ENCODE measurements at regions not wholly inside any gene's neighbourhood (a gene's known extent, or its start where the extent isn't known, plus 50 kb on each side); places are given as distances from the start of the nearest gene placed in this dataset.
A peak's percentile ranks its signal among the peaks of the same experiment; 100 is the strongest.
"Not testable (repeated sequence)": the region's sequence is repeated elsewhere in the genome, so short reads cannot be mapped to it uniquely, and the experiment has no call there.

DNA sequence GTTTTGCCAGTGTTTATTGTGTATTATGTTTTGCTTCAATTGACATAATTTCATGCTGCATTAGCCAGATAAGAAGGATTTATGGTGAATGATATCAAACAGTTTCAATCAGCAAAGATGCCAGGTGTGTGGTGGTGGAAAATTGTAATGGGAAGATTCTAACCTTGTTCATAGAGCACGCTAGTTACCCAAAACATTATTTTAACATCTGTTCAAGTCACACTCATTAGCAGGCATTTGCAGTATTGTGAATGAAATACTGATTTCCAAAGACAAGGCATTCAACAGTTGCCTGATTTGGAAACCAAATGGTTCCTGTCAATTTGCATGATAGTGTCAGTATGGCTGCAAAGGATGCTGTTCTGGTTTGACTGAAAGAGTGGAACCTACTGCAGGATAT is 129.7 kb downstream of the EPC1 start:
- DNase-seq (ENCODE audit: low read depth in 2 of 2, low spot score in 1 of 2) = no peak

DNA sequence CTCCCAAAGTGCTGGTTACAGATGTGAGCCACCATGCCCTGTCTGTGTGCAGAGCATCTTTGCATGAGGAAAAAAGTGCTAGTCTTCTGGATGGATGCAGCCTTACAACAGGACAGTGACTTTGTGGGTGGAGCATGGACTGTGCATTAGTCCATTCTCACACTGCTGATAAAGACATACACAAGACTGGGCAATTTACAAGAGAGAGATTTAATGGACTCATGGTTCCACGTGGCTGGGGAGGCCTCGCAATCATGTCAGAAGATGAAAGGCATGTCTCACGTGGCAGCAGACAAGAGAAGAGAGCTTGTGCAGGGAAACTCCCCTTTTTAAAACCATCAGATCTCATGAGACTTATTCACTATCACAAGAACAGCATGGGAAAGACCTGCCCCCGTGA is 133.1 kb downstream of the EPC1 start:
- DNase-seq (ENCODE audit: low read depth in 2 of 2, low spot score in 1 of 2) = not testable (repeated sequence)

DNA sequence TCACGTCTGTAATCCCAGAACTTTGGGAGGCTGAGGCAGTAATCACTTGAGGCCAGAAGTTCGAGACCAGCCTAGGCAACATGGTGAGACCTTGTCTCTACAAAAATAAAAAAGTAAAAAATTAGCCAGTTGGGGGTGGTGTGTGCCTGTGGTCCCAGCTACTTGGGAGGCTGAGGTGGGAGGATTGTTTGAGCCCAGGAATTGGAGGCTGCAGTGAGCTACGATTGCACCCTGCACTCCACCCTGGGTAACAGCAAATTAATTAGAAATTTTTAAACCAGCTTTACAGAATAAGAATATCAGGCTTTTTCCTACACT is 136.0 kb downstream of the EPC1 start:
- no peak for DNase-seq (ENCODE audit: low read depth in 2 of 2, low spot score in 1 of 2)

DNA sequence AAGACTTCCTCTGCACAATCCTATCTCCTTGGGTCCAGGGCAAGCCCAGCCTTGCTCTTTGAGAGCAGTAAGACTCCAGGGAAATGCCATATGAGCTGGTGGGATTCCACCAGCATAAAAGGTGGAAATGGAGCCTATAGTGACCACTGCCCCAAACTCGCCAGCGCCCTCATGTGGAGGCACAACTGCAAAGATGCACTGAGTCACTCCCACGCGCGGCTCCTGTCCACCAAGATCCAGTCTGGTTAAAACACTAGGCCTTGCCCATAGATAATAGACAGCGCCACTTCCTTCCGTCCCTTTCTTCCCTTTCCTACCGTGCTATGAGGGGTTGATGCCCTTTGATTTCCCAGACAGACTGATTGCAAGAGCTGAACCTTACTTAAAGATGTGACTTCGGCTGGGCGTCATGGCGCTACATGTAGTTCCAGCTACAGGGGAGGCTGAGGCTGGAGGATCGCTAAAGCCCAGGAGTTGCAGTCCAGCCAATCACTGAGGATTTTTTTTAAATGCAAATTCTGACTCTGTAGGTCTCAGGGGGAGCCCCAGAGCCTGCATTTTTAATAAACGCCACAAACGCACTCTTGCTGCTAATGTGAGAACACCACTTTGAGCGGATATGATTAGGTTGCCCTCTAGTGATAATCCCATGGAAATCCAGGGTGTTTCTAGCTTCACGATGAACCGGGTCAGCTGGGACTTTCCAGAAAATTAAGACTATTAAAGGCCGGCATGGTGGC is 136.5 kb downstream of the EPC1 start:
- no peak for DNase-seq (ENCODE audit: low read depth in 2 of 2, low spot score in 1 of 2)

DNA sequence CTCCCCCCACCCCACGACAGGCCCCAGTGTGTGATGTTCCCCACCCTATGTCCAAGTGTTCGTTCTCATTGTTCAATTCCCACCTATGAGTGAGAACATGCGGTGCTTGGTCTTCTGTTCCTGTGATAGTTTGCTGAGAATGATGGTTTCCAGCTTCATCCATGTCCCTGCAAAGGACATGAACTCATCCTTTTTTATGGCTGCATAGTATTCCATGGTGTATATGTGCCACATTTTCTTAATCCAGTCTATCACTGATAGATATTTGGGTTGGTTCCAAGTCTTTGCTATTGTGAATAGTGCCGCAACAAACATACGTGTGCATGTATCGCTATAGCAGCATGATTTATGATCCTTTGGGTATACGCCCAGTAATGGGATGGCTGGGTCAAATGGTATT is 139.0 kb downstream of the EPC1 start:
- not testable (repeated sequence) for DNase-seq (ENCODE audit: low read depth in 2 of 2, low spot score in 1 of 2)

DNA sequence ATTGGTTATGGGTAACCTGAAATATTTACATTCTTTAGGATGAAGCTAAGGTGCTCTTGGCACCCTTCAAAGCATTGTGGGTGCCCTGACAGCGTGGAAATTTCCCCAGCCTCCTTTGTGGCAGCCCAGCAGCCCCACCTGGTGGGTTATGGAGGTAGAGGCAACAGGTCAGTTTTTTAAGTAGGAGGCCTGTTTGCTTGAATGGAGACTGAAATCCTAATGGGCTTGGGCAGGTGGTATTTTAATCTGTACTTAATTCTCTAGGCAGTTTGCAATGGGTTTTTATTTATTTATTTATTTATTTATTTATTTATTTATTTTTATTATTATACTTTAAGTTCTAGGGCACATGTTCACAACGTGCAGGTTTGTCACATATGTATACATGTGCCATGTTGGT is 139.4 kb downstream of the EPC1 start:
- peak; percentile 5 to 27 for DNase-seq (ENCODE audit: low read depth in 2 of 2, low spot score in 1 of 2)

DNA sequence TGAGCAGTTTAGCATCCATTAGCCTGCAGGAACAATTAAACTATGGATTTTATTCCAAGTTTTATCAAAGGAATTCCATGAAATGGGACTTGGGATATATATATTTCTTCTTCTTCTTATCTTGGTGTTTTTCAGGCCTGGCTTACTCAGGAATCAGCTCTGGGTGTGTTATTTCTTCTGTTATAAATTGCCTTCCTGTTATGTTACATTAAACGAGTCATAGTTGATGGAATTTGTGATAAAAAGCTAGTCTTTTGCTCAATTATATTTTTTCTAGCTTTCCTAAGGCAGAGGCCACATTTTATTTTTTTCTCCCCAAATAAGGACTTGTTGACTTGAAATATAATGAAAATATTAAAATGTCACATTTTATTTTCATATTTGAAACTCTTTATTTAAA is 141.3 kb downstream of the EPC1 start:
- no peak for DNase-seq (ENCODE audit: low read depth in 2 of 2, low spot score in 1 of 2)

DNA sequence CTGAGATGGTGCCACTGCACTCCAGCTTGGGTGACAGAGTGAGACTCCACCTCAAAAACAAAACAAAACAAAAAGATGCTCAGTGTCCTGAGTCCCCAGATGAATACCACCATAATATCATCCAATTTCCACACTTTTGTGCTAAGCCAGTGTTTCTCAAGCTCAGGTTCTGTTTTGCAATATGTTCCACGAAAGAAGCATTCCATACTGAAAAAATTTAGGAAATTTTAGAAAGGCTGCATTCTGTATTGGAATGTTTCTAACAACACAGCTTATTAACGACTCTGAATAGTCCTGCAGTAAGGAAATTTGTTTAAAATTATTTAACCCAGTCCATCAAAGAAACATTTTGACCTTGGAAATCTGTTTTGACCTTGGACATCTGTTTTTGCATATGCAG is 142.4 kb downstream of the EPC1 start:
- DNase-seq (ENCODE audit: low read depth in 2 of 2, low spot score in 1 of 2) = no peak

DNA sequence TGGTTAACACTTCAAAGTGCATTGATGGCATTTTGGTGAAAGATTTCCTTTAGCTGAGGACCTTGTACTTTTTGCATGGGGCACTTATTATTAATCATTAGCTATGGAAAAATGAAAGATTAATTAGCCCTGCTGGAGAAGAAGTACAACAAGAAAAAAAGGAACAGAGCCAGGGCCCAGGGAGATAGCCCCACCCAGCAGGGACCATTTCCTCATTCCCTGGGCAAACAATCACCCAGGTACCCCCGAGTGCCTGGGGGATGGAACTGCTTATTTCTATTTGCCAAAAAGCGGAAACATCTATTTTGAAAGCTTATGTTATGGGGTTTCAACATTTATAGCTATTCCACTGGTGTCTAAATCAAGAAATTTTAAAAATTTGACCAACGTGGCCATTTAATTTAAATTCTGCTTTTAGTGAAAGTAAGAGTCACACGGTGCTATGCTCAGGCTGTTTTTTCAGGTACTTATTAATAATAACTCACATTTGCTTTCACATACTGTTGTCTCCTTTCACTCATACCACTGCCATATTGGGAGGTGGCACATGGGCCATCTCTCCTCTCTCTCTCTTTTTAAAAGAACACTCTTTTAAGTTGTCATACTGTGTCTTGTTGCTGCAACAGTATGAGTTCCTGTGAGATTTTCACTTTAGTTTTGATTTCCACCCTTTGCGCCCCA is 143.6 kb upstream of the KIF5B start:
- no peak for DNase-seq (ENCODE audit: low read depth in 2 of 2, low spot score in 1 of 2)

DNA sequence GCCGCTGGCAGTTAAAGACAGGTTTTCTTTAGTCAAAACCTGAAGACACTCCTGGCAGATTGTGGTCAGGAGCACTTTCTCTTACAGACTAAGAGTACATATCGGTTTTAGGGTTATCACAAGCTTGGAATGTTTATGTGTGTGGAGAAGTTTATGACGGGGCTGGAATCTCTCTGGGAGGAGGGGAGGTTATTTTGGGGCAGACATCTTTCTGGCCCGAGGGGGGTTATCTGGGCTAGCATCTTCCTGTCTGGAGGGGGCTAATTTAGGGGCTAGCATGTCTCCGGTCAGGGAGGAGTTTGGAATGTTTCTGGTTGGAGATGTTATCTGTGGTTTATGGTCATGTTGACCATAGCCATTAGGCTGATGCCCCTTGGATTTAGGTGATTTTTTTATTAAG is 141.2 kb upstream of the KIF5B start:
- no peak for DNase-seq (ENCODE audit: low read depth in 2 of 2, low spot score in 1 of 2)

DNA sequence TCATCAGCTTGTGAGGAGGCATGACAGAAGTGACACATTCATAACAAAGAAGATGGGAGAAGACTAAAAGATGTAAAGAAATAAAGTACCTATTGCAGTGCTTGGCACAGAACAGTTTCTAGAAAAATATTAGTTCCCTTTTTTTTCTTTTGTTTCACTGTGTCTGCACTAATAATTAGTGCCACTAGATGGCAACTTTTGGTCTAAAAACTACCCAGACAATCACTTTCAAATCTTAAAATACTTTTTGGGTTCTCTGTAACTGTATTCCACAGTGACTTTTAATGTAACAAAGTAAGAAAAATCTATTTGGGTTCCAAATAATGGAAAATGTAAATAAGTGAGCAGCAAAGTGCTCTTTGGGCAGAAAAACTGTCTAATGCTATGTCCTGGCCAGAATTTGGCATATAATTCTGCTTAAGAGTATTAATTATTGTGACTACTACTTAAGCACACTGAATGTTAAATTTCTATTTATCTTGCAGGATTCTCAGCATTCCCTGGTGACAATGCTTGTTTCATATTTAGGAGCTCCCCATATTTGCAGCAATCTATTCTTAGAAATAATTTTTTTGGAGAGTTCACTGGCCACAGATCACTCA is 134.8 kb upstream of the KIF5B start:
- no peak for DNase-seq (ENCODE audit: low read depth in 2 of 2, low spot score in 1 of 2)

DNA sequence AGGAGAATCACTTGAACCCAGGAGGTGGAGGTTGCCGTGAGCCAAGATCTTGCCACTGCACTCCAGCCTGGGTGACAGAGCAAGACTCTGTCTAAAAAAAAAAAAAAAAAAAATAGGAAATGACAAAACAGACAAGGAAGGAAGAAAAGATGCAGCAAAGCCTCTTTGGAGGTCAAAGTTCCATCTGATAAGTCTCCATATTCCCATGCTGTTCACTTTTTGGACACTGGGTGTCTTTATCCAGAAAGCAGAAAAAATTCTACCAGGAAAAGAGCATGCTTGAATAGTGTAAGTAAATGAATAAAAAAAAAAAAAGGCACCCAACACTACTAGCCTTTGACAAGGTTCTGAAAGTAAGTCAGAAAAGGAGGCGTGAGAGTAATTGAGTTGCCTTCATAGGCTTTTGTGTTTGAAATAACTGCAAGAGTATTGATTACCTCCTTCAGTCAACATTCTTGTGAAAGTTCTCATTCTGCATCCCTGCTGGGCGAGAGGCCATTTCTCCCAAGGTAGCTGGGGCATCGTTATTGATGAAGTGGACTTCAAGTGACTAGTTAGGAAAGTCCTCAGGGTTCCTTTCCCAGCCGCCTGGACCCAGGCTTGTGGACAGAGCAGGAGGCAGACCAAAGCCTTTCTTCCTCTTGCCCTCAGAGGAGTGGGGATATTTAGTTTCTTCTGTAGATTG is 133.3 kb upstream of the KIF5B start:
- DNase-seq (ENCODE audit: low read depth in 2 of 2, low spot score in 1 of 2) = no peak

DNA sequence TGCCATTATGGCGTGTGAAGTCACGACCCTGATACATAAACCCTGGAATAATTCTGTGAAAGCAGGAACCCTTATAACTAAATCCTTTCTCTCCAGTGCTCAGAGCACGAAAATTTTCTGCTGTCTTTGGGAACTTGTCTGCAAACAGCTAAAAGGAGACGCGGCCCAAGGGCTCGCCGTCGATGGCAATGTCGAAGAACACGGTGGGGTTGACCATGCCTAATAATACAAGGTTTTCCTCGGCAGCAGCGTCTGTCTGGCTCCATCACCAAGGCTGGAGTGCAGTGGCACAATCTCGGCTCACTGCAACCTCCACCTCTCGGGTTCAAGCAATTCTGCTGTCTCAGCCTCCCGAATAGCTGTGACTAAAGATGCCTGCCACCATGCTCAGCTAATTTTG is 132.4 kb upstream of the KIF5B start:
- DNase-seq (ENCODE audit: low read depth in 2 of 2, low spot score in 1 of 2) = not testable (repeated sequence)

DNA sequence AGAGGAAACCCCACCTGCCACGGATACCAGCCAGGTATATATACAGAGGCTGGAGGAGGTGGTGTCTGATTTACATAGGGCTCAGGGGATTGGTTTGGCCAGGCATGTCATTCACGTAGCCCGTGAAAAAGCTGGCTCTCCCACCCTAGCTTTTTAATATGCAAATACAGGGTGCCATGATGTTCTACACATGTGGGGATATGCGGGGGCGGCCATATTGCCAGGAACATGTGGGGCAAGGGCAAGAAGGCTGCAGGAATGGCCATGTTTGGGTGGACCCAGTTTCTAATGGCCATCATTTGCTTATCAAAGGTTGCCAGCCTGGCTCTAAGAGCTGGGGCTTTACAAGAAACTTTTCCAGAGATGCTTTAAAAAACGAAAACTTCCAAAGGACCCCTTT is 131.5 kb upstream of the KIF5B start:
- DNase-seq (ENCODE audit: low read depth in 2 of 2, low spot score in 1 of 2) = no peak

DNA sequence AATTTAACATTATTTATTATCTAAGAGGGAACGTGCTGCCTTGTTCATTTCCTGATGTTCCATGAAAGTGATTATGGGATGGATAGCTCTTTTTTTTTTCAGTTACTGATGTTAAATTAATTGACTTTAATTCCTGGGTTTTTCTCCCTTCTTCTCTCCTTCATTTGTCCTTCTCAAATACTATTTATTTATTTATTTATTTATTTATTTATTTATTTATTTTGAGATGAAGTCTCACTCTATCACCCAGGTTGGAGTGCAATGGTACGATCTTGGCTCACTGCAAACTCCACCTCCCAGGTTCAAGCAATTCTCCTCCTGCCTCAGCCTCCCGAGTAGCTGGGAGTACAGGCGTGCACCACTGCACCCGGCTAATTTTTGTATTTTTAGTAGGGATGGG is 127.4 kb upstream of the KIF5B start:
- DNase-seq (ENCODE audit: low read depth in 2 of 2, low spot score in 1 of 2) = not testable (repeated sequence)

DNA sequence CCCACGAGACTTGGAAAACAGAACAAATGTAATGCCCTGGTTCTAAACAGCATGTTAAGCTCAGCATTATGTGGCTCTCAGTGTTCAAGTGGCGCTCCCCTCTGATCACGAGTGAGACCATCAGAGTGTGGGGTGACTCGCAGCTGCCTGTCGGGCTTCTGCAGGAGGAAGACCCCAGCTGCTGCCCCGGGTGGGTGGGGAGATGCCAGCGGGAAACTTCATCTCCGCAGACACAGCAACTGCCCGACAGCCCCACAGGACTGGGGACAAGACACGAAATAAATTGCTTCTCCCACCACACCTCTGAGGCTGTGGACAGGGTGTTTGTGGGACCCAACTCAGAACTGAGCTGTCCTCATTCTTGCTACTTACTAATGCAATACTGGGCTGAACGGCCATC is 126.3 kb upstream of the KIF5B start:
- DNase-seq (ENCODE audit: low read depth in 2 of 2, low spot score in 1 of 2) = no peak

DNA sequence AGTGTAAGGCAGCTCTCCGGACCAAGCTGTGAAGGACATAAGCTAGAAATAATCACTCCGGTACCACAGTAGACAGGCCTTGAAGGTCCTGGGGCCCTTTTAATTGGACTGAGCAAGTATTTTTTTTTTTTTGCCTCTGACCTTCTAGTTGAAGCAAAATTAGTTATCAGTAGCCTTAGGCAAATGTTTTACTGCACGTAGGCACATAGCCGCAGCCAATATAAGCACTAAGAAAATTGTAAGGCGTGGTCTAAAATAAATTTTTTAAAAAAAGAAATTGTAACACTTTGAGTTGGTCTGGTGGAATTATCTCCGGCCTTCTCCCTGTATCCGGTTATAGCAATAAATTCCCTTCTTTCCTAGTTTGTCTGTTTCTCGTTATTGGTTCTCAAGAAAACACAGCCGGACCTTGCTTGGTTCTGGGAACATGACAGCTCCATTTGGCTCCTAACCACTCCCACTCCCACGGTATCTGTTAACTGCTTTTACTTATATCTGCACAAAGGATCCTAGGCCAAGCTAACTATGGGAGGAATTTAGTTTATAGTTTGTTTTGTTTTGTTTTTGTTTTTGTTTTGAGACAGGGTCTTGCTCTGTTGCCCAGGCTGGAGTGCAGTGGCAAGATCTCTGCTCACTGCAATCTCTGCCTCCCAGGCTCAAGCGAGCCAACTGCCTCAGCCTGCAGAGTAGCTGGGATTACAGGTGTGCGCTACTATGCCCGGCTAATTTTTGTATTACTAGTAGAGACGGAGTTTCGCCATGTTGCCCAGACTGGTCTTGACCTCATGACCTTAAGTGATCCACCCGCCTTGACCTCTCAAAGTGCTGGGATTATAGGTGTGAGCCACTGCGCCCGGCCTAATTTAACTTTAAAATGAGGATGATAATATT is 124.4 kb upstream of the KIF5B start:
- no peak for DNase-seq (ENCODE audit: low read depth in 2 of 2, low spot score in 1 of 2)

DNA sequence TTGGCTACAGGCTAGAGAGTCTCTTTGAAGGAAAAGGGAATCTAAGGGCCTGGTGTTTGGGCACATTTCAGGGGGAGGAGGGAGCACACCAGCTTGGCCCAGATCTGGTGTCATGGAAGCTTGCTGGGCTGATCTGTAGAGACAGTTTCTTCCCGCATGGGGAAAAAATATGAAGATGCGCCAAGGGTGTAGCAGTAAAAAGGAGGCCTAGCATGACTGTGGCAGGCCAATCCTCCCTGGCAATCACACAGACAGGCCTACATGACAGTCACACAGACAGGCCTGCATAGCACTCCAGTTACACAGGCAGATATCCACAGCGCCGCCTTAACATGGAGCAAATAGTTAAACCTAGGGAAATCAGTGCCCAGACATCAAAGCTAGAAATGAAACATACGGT is 123.6 kb upstream of the KIF5B start:
- DNase-seq (ENCODE audit: low read depth in 2 of 2, low spot score in 1 of 2) = no peak

DNA sequence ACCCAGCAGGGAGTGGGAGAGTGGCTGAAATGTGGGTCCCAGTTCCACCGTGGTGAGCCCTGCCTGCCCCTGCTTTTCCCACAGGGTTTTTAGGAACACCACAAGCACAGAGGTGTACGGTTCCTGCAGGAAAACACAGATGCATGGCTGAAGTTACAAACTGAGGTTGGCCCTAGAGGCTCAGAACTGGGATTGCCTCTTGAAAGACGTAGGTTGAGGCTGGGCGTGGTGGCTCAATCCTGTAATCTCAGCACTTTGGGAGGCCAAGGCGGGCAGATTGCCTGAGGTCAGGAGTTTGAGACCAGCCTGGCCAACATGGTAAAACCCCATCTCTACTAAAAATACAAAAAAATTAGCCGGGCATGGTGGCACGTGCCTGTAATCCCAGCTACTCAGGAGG is 121.4 kb upstream of the KIF5B start:
- DNase-seq (ENCODE audit: low read depth in 2 of 2, low spot score in 1 of 2) = not testable (repeated sequence)

DNA sequence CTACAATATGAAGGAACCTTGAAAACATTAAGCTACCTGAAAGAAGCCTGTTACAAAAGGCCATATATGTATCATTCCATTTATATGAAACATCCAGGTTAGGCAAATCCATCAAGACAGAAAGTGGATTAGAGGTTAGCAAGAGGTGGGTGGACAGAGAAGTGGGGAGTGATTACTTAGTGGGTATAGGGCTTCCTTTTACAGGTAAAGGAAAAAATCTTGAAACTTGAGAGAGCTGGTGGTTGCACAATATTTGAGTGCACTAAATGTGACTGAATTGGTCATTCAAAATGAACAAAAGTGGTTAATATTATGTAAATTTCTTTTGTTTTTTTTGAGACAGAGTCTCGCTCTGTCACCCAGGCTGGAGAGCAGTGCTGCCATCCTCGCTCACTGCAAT is 119.4 kb upstream of the KIF5B start:
- no peak for DNase-seq (ENCODE audit: low read depth in 2 of 2, low spot score in 1 of 2)

DNA sequence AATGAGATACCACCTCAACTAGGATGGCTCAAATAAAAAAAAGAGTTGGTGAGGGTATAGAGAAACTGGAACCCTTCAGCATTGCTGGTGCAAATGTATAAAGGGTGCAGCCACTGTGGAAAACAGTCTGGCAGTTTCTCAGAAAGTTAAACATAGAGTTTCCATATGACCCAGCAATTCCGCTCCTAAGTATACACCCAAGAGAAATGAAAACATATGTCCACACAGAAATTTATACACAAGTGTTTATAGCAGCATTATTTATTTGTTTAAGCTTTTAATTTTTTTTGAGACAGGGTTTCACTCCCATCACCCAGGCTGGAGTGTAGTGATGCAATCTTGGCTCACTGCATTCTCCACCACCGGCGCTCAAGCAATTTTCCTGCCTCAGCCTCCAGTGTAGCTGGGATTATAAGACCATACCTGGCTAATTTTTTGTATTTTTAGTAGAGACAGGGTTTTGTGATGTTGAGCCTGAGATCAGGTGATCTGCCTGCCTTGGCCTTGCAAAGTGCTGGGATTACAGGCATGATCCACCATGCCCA is 118.2 kb upstream of the KIF5B start:
- DNase-seq (ENCODE audit: low read depth in 2 of 2, low spot score in 1 of 2) = no peak
